ENCODE measurements at regions not wholly inside any gene's neighbourhood (a gene's known extent, or its start where the extent isn't known, plus 50 kb on each side); places are given as distances from the start of the nearest gene placed in this dataset.

DNA sequence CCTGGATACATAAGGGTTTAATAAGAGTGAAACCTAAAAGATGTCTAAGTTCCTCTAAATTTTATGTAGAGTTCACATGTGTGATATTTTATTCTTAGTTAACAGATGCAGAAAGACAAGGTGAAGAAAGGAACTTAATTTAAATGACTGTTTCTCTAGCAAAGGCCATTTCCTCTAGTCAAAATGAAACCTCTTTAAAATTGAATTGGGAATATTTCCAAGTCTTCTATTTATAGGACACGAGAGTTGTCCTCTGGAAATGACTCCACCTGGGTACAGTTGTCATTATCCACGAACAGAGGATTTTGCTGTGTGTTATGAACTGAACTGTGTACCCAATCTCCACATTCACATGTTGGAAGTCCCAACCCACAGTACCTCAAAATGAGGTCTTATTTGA lies 64.5 kb upstream of the KCNK1 start:
- no peak for DNase-seq (ENCODE audit: low read depth)
- no peak overlapping the region for H3K4me3 ChIP-seq (replicated peaks; ENCODE audit: low read depth, low read length)
- TF ChIP-seq, protein P1, sequence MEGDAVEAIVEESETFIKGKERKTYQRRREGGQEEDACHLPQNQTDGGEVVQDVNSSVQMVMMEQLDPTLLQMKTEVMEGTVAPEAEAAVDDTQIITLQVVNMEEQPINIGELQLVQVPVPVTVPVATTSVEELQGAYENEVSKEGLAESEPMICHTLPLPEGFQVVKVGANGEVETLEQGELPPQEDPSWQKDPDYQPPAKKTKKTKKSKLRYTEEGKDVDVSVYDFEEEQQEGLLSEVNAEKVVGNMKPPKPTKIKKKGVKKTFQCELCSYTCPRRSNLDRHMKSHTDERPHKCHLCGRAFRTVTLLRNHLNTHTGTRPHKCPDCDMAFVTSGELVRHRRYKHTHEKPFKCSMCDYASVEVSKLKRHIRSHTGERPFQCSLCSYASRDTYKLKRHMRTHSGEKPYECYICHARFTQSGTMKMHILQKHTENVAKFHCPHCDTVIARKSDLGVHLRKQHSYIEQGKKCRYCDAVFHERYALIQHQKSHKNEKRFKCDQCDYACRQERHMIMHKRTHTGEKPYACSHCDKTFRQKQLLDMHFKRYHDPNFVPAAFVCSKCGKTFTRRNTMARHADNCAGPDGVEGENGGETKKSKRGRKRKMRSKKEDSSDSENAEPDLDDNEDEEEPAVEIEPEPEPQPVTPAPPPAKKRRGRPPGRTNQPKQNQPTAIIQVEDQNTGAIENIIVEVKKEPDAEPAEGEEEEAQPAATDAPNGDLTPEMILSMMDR (IDR thresholded peaks at IDR 0.05; ENCODE audit: low read length, missing control alignments) = no peak

DNA sequence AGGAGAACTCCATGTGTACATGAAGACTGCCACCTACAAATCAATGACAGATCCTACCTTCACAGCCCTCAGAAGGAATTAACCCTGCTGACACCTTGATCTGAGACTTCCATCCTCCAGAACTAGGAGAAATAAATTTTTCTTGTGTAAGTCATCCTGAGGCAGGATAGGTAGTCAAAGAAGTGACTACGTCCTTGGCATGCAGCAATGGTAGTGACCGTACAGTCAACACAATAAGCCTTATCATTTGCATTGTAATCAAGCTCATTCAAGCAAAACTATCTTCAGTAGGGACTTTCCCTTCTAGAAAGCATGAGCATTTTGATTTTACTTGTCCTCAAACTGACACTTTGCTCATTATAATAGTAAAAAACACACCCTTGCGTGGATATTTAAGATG lies 64.0 kb upstream of the KCNK1 start:
- no peak for DNase-seq (ENCODE audit: low read depth)
- no peak overlapping the region for H3K4me3 ChIP-seq (replicated peaks; ENCODE audit: low read depth, low read length)
- TF ChIP-seq, protein P1 (IDR thresholded peaks at IDR 0.05; ENCODE audit: low read length, missing control alignments) = no peak

DNA sequence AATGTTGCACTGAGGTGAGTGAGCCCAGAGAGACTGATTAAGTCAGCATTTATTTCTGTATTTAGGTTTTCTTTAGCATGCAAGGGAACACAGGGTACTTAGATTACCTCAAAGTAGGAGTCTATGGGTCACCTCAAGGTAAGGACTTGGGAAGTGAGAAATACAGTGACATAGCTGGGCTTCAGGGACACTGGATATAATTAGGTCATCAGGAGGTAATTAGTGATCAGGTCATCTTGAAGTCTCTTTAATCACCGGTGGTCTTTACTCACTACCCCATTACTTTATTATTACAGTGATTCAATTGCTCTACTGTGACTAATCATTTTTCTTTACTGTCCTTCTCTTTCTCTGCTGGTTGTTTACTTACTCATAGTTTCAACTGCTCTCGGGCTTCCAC lies 59.9 kb upstream of the KCNK1 start:
- no peak for DNase-seq (ENCODE audit: low read depth)
- TF ChIP-seq, protein P1 (IDR thresholded peaks at IDR 0.05; ENCODE audit: low read length, missing control alignments) = no peak

DNA sequence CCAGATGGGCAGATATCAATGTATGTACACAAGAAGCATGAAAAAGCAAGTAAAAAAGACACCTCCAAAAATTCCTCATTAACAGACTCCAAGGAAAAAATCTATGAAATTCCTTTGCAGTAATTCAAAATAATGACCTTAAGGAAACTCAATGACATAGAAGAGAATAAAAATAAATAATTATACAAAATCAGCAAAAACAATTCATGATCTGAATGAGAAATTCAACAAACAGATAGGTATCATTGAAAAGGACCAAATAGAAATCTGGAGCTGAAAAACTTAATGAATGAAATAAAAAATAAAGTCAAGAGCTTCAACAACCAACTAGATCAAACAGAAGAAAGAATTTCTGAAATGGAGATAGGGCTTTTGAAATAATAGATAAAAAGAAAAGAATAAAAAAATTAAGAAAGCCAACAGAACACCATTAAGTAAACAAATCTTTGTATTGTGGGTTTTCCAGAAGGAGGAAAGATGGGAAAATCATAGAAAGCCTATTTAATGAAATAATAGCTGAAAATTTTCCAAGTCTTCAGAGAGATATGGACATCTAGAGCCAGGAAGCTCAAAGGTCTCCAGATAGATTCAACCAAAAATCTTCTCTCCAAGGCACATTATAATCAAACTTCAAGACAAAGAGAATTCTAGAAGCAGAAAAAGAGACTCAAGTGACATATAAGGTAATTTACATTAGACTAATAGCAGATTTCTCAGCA lies 52.0 kb upstream of the KCNK1 start:
- DNase-seq (ENCODE audit: low read depth) = no peak
- TF ChIP-seq, protein P1 (IDR thresholded peaks at IDR 0.05; ENCODE audit: low read length, missing control alignments) = no peak
- no peak overlapping the region for H3K4me3 ChIP-seq (replicated peaks; ENCODE audit: low read depth, low read length)

More for the DNA sequence above, 59.9 kb upstream of the KCNK1 start:
- H3K4me3 ChIP-seq (replicated peaks; ENCODE audit: low read depth, low read length) = no peak overlapping the region

Measured in fibroblast of pulmonary artery (primary cell).